ENCODE measurements at regions not wholly inside any gene's neighbourhood (a gene's known extent, or its start where the extent isn't known, plus 50 kb on each side); places are given as distances from the start of the nearest gene placed in this dataset.

DNA sequence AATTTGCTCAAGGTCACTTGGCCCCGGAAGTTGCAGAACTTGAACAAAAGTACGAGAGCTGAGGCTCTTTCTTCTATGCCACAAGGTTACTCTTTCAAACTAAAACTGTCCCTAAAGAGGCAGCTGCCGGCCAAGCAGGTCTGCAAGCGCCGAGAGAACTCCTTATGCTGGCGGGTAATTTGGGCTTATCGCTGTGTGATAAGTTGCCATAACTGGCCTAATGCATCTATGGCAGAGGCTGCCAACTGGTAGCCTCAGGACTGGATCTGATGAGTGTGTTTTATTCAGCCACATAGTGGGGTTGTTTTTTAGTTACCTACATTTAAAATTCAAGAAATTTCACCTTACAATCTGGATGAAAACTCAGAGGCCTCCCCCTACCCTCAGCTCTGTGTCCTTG is 68.1 kb upstream of the SPOCK1 start:
- intact Hi-C loops (cut with micrococcal nuclease; ENCODE audit: unreplicated experiment), result no loop called here
- DNase-seq, result no peak
- H3K4me1 Mint-ChIP-seq (ENCODE audit: low read depth, unreplicated experiment), result peaks cover 10% of the 10 kb centered on the region
- H3K36me3 Mint-ChIP-seq (ENCODE audit: insufficient read depth, unreplicated experiment), result peaks cover 4% of the 10 kb centered on the region
- no TSS peak for BruUV-seq (replicated peaks)
- CTCF ChIA-PET, result no interaction called here
- TF ChIP-seq, protein P1, sequence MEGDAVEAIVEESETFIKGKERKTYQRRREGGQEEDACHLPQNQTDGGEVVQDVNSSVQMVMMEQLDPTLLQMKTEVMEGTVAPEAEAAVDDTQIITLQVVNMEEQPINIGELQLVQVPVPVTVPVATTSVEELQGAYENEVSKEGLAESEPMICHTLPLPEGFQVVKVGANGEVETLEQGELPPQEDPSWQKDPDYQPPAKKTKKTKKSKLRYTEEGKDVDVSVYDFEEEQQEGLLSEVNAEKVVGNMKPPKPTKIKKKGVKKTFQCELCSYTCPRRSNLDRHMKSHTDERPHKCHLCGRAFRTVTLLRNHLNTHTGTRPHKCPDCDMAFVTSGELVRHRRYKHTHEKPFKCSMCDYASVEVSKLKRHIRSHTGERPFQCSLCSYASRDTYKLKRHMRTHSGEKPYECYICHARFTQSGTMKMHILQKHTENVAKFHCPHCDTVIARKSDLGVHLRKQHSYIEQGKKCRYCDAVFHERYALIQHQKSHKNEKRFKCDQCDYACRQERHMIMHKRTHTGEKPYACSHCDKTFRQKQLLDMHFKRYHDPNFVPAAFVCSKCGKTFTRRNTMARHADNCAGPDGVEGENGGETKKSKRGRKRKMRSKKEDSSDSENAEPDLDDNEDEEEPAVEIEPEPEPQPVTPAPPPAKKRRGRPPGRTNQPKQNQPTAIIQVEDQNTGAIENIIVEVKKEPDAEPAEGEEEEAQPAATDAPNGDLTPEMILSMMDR (IDR thresholded peaks at IDR 0.05; ENCODE audit: unreplicated experiment), result no peak
- no peak overlapping the region for H3K27ac Mint-ChIP-seq (ENCODE audit: unreplicated experiment)
- no peak overlapping the region for H3K4me3 Mint-ChIP-seq (ENCODE audit: low read depth, unreplicated experiment)
- H3K27me3 Mint-ChIP-seq (ENCODE audit: unreplicated experiment), result peaks cover 24% of the 10 kb centered on the region
- H3K9me3 Mint-ChIP-seq (ENCODE audit: low read depth, unreplicated experiment), result no peaks in the 10 kb centered on the region

DNA sequence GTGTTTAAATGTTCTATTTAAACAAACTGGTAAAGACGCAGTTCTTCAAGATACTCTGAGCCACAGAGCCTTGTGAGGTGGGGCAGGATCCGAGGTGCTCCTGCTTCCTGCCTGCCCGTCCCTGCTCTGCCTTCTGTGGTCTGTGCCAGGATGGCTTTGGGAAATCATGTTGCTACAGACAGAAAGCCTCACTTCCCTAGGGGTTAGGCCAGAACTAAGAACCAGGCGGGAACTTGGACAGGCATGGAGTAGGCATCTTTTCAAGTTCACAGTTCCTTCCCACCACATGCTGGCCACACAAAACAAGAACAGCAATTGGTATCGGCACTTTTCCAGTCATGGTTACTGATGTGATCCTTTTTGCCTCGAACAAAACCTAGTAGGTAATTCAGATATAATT is 67.7 kb upstream of the SPOCK1 start:
- H3K27me3 Mint-ChIP-seq (ENCODE audit: unreplicated experiment), result peaks cover 26% of the 10 kb centered on the region
- no peak for DNase-seq

GRCh38 chr5:137566118-137566541 is 67.0 kb upstream of the SPOCK1 start:
- no peaks in the 10 kb centered on the region for H3K9me3 Mint-ChIP-seq (ENCODE audit: low read depth, unreplicated experiment)
- H3K4me1 Mint-ChIP-seq (ENCODE audit: low read depth, unreplicated experiment), result peaks cover 7% of the 10 kb centered on the region
- intact Hi-C loops (cut with micrococcal nuclease; ENCODE audit: unreplicated experiment), result no loop called here
- peaks cover 4% of the 10 kb centered on the region for H3K36me3 Mint-ChIP-seq (ENCODE audit: insufficient read depth, unreplicated experiment)
- no peak overlapping the region for H3K4me3 Mint-ChIP-seq (ENCODE audit: low read depth, unreplicated experiment)
- DNase-seq, result no peak
- CTCF ChIA-PET, result no interaction called here
- H3K27ac Mint-ChIP-seq (ENCODE audit: unreplicated experiment), result no peak overlapping the region
- H3K27me3 Mint-ChIP-seq (ENCODE audit: unreplicated experiment), result peaks cover 32% of the 10 kb centered on the region
- TF ChIP-seq, protein P1 (IDR thresholded peaks at IDR 0.05; ENCODE audit: unreplicated experiment), result no peak
- BruUV-seq (replicated peaks), result no TSS peak

More for the DNA sequence above, 67.7 kb upstream of the SPOCK1 start:
- Mint-ChIP-seq H3K27ac (ENCODE audit: unreplicated experiment) (no peak overlapping the region), H3K9me3 (ENCODE audit: low read depth, unreplicated experiment) (no peaks in the 10 kb centered on the region), H3K4me3 (ENCODE audit: low read depth, unreplicated experiment) (no peak overlapping the region), H3K4me1 (ENCODE audit: low read depth, unreplicated experiment) (peaks cover 7% of the 10 kb centered on the region), H3K36me3 (ENCODE audit: insufficient read depth, unreplicated experiment) (peaks cover 4% of the 10 kb centered on the region)
- intact Hi-C loops (cut with micrococcal nuclease; ENCODE audit: unreplicated experiment), result no loop called here
- CTCF ChIA-PET, result no interaction called here
- BruUV-seq (replicated peaks), result no TSS peak
- TF ChIP-seq, protein P1 (IDR thresholded peaks at IDR 0.05; ENCODE audit: unreplicated experiment), result no peak

DNA sequence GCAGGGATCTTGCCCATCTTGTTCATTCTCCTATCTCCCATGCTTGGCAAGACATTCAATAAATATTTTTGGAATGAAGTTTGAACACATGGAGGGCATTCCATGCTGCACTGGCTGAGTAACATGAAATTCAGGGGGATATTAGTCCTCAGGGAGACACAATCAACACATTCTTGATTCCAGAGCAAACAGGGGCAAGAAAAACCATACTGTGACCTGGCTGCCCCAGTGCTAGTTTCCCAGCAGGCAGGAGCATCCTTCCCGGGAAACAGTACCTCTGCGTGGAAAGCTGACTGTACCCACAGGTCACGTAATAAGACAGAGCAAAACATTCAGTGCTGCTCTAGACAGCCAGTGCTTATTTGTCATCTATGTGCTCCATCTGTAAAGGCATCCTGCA is 66.3 kb upstream of the SPOCK1 start:
- TF ChIP-seq, protein P1 (IDR thresholded peaks at IDR 0.05; ENCODE audit: unreplicated experiment), result no peak
- Mint-ChIP-seq H3K4me3 (ENCODE audit: low read depth, unreplicated experiment) (no peak overlapping the region), H3K9me3 (ENCODE audit: low read depth, unreplicated experiment) (no peaks in the 10 kb centered on the region), H3K4me1 (ENCODE audit: low read depth, unreplicated experiment) (peaks cover 8% of the 10 kb centered on the region), H3K27ac (ENCODE audit: unreplicated experiment) (no peak overlapping the region), H3K36me3 (ENCODE audit: insufficient read depth, unreplicated experiment) (peaks cover 4% of the 10 kb centered on the region), H3K27me3 (ENCODE audit: unreplicated experiment) (peaks cover 39% of the 10 kb centered on the region)
- no TSS peak for BruUV-seq (replicated peaks)
- CTCF ChIA-PET, result no interaction called here
- intact Hi-C loops (cut with micrococcal nuclease; ENCODE audit: unreplicated experiment), result no loop called here
- no peak for DNase-seq
